Upper lobe of left lung (tissue), 6 donors: ENCODE measurements at regions not wholly inside any gene's neighbourhood (a gene's known extent, or its start where the extent isn't known, plus 50 kb on each side); places are given as distances from the start of the nearest gene placed in this dataset.

Source experiments
- ATAC-seq, 2 donors: fragments of 200-7000 bp; cut with Tn5 transposase; one replicate each; pipeline ENCODE4 v1.9.1; 2022; ENCODE audit warnings: mild to moderate bottlenecking in 2 of 2, moderate library complexity in 2 of 2; ENCODE audit not compliant: low FRiP score in 2 of 2
- DNase-seq, 2 donors: peaks; one replicate each; pipeline ENCODE4 v3.0.0-alpha.2; 2019 to 2020
- H3K27ac ChIP-seq, 4 donors: fragments of 200-600 bp; sonication (generic); one replicate each; pipeline ENCODE4 v1.5.1; 2016 to 2019
- H3K27me3 ChIP-seq, 4 donors: fragments of 200-600 bp; sonication (generic); one replicate each; pipeline ENCODE4 v1.5.1; 2017 to 2019
- H3K36me3 ChIP-seq, 4 donors: fragments of 200-600 bp; sonication (generic); one replicate each; pipeline ENCODE4 v1.5.1; 2016 to 2019
- H3K4me1 ChIP-seq, 4 donors: fragments of 200-600 bp; sonication (generic); one replicate each; pipeline ENCODE4 v1.5.1; 2018 to 2019
- H3K4me3 ChIP-seq, 4 donors: fragments of 200-600 bp; sonication (generic); one replicate each; pipeline ENCODE4 v1.5.1; 2017 to 2019; ENCODE audit warnings: mild to moderate bottlenecking in 2 of 4, moderate library complexity in 1 of 4
- H3K9me3 ChIP-seq, 4 donors: fragments of 200-600 bp; sonication (generic); one replicate each; pipeline ENCODE4 v1.5.1; 2018 to 2019
- CTCF ChIP-seq, 6 experiments: fragments of 450-650 bp in 4 of 6; fragments of 200-600 bp in 2 of 6; sonication (generic) in 2 of 6; IDR thresholded peaks; one replicate each; pipeline ENCODE4 v1.5.1; 2016 to 2019; ENCODE audit warnings: antibody characterized with exemption in 6 of 6
- EP300 ChIP-seq, 4 donors: sonication (generic); formaldehyde crosslinking; IDR thresholded peaks; one replicate each; pipeline ENCODE4 v1.5.1; 2017; ENCODE audit warnings: antibody characterized with exemption in 4 of 4, control low read depth in 2 of 4
- POLR2A ChIP-seq, 4 donors: fragments of 450-650 bp; IDR thresholded peaks; one replicate each; pipeline ENCODE4 v1.5.1; 2016 to 2017; ENCODE audit warnings: antibody characterized with exemption in 4 of 4, mild to moderate bottlenecking in 2 of 4
- POLR2AphosphoS5 ChIP-seq, 2 donors: sonication (generic); formaldehyde crosslinking; IDR thresholded peaks; one replicate each; pipeline ENCODE4 v1.5.1; 2017; ENCODE audit warnings: antibody characterized with exemption in 2 of 2
- WGBS, 2 donors: methylation state at CpG; one replicate each; pipeline ENCODE4 v1.1.5; 2017 to 2018; 5-methylcytosine and 5-hydroxymethylcytosine counted together
- donor health status: DM: no; HTN: no; CAD: no; lungs with moderate emphysema.
- donor health status: DM: no; HTN: yes; CAD: no; lungs with severe emphysema.

GRCh38 chr17:73798111-73798748, 154.0 kb upstream of the SDK2 start:
- Histone ChIP-seq H3K36me3 (no peaks in the 10 kb centered on the region), H3K4me1 (peaks cover 0 to 11% (median 0%) of the 10 kb centered on the region in 4 donors), H3K27ac (peak overlapping the region in 1 of 4 donors; percentile 42), H3K4me3 (no peak overlapping the region), H3K27me3 (no peaks in the 10 kb centered on the region), H3K9me3 (no peaks in the 10 kb centered on the region)
- 57 to 65% methylated on average over 7 of the region's 7 CpGs for WGBS, 2 donors
- peak in 1 of 2 donors; percentile 35 for TF ChIP-seq POLR2AphosphoS5 (IDR thresholded peaks at IDR 0.05)
- no peak for TF ChIP-seq CTCF (IDR thresholded peaks at IDR 0.05)
- no peak for DNase-seq
- ATAC-seq: peak in 1 of 2 donors; percentile 73

DNA sequence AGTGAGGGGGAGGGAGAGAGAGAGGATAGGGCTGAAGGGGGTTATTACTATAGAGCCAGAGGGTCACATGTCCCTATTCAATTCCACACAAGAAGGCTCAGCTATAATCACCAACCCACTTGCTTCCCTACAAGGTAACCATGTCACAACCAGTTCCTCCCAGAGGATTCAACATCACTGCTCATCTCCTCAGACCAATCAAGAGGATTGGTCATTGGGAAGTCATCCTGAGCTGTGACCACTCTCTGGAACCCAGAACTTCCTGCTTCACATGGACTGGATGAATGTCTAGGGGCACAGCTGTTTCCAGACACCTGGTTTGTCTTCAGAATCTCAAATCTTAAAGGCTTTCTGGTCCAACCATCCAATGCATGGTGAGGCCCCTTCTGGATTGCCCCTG, 154.9 kb upstream of the SDK2 start:
- H3K4me3 ChIP-seq: no peak overlapping the region
- no peaks in the 10 kb centered on the region for H3K27me3 ChIP-seq
- TF ChIP-seq POLR2AphosphoS5 (IDR thresholded peaks at IDR 0.05) (no peak), CTCF (IDR thresholded peaks at IDR 0.05) (no peak), EP300 (IDR thresholded peaks at IDR 0.05) (no peak), POLR2A (IDR thresholded peaks at IDR 0.05) (no peak)
- ATAC-seq (no peak), DNase-seq (no peak)
- H3K9me3 ChIP-seq: no peaks in the 10 kb centered on the region
- H3K27ac ChIP-seq: no peak overlapping the region
- H3K36me3 ChIP-seq: no peaks in the 10 kb centered on the region
- peaks cover 0 to 11% (median 0%) of the 10 kb centered on the region in 4 donors for H3K4me1 ChIP-seq

DNA sequence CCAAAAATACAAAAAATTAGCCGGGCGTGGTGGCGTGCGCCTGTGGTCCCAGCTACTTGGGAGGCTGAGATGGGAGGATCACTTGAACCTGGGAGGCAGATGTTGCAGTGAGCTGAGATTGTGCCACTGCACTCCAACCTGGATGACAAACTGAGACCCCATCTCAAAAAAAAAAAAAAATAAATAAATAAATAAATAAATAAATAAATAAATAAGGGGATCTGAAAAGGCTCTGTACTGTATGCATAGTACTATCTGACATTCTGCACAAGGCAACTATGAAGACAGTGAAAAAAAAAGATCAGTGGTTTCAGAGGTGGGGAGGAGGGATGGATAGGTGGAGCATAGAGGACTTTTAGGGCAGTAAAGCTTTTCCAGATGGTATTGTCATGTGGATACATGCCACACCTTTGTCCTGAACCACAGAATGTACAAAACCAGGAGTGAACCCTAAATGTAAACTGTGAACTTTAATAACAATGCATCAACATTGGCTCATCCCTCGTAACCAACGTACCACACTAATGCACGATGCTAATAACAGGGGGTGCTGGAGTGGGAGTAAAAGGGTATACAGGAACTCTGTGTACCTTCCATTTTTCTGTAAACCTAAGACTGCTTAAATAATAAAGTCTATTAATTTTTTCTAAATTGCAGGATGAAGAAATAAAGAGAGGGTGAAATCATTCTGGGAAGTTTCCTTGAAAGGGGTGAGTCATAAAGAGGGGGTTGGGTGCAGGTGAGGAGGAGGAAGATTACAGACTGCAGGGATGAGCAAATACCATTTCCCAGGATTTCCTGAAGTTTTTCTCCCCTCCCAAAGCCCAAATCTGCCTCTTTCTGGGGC, 155.8 kb upstream of the SDK2 start:
- DNase-seq (no peak), ATAC-seq (no peak)
- no peak for TF ChIP-seq POLR2A (IDR thresholded peaks at IDR 0.05)
- no peak for TF ChIP-seq POLR2AphosphoS5 (IDR thresholded peaks at IDR 0.05)
- TF ChIP-seq CTCF (IDR thresholded peaks at IDR 0.05): no peak
- no peak for TF ChIP-seq EP300 (IDR thresholded peaks at IDR 0.05)
- Histone ChIP-seq H3K27ac (no peak overlapping the region), H3K27me3 (no peaks in the 10 kb centered on the region), H3K36me3 (no peaks in the 10 kb centered on the region), H3K4me1 (peaks cover 0 to 8% (median 0%) of the 10 kb centered on the region in 4 donors), H3K4me3 (no peak overlapping the region), H3K9me3 (no peaks in the 10 kb centered on the region)
- 89 to 94% methylated on average over 7 of the region's 7 CpGs for WGBS, 2 donors

DNA sequence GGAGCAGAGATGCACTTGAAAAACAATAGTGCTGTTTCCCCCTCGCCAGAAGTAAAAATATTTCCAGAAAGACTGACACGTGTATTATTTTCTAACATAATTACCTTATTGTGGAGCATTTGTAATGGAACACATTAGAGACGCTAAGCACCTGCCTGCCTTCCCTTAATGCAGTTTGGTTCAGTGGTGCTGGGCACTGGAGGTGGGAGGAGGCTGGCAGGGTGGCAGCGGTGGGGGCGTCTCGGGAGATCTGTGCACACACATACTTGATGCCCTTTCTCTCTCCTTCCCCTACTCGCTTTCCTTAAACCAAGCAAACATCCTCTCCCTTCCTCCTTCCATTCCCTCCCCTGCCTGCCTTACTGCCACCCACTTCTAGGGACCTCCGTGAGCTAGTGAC, 156.6 kb upstream of the SDK2 start:
- DNase-seq (no peak), ATAC-seq (no peak)
- Histone ChIP-seq H3K36me3 (no peaks in the 10 kb centered on the region), H3K27me3 (no peaks in the 10 kb centered on the region), H3K9me3 (no peaks in the 10 kb centered on the region), H3K27ac (no peak overlapping the region), H3K4me3 (no peak overlapping the region), H3K4me1 (peaks cover 0 to 3% (median 0%) of the 10 kb centered on the region in 4 donors)
- TF ChIP-seq CTCF (IDR thresholded peaks at IDR 0.05) (no peak), POLR2AphosphoS5 (IDR thresholded peaks at IDR 0.05) (no peak), POLR2A (IDR thresholded peaks at IDR 0.05) (no peak), EP300 (IDR thresholded peaks at IDR 0.05) (no peak)
- 66 to 80% methylated on average over 8 of the region's 8 CpGs for WGBS, 2 donors
